A549 (cell line): ENCODE measurements at regions not wholly inside any gene's neighbourhood (a gene's known extent, or its start where the extent isn't known, plus 50 kb on each side); places are given as distances from the start of the nearest gene placed in this dataset.

Experiments used
- RNF2 ChIP-seq: fragments of 200-600 bp; sonication (generic); IDR thresholded peaks from 2 replicates; pipeline ENCODE4 v1.6.1; 2016; ENCODE audit warnings: low read depth, mild to moderate bottlenecking, antibody characterized with exemption, moderate library complexity, borderline replicate concordance
- TP53 ChIP-seq: fragments of 250-450 bp; sonication (Bioruptor Pico); IDR thresholded peaks from 2 replicates; pipeline ENCODE4 v1.5.0; 2021; ENCODE audit warnings: mild to moderate bottlenecking, moderate library complexity
- TF ChIP-seq, protein P1 (sequence below): fragments of >200 bp; sonication (Bioruptor Twin); formaldehyde crosslinking; IDR thresholded peaks from 3 replicates; pipeline ENCODE4 v1.5.1; 2016
- TF ChIP-seq, protein P2 (sequence below): fragments of 200-600 bp; sonication (generic); IDR thresholded peaks from 2 replicates; pipeline ENCODE4 v1.6.1; 2016; ENCODE audit warnings: antibody characterized with exemption, mild to moderate bottlenecking, moderate library complexity
- TF ChIP-seq, protein P3 (sequence below): fragments of 150-350 bp; IDR thresholded peaks from 2 replicates; pipeline ENCODE4 v1.6.1; 2014; ENCODE audit warnings: low read depth, mild to moderate bottlenecking, low read length

DNA sequence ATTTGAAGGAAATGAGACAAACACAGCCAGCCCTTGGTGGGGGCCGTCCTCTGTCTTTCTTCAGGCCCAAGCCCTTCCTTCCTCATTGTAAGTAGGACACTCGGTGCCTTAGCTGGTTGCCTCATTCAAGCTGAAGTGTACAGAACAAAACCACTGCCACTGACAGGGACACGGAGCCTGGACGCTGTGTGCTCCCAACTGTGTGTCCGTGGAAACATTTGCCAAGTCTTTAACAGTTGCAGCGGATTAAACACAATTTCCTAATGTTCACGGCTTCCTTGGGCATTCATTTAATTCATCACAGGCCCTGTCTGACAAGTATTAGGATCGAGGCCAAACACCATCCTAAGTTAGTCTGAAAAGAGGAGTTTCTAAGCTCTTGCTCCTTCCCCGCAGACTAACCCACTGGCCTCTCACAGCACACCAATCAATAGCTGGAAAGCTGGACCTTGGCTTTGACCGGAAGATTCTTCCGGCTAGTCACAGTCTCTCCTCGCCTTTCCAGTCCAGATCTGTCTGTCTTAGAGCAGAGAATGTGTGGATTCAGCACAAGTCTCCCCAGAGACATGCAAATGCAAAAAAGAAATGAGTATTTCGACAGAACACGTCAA is 68.7 kb upstream of the ACSL3 start:
- TF ChIP-seq, protein P1, sequence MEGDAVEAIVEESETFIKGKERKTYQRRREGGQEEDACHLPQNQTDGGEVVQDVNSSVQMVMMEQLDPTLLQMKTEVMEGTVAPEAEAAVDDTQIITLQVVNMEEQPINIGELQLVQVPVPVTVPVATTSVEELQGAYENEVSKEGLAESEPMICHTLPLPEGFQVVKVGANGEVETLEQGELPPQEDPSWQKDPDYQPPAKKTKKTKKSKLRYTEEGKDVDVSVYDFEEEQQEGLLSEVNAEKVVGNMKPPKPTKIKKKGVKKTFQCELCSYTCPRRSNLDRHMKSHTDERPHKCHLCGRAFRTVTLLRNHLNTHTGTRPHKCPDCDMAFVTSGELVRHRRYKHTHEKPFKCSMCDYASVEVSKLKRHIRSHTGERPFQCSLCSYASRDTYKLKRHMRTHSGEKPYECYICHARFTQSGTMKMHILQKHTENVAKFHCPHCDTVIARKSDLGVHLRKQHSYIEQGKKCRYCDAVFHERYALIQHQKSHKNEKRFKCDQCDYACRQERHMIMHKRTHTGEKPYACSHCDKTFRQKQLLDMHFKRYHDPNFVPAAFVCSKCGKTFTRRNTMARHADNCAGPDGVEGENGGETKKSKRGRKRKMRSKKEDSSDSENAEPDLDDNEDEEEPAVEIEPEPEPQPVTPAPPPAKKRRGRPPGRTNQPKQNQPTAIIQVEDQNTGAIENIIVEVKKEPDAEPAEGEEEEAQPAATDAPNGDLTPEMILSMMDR = no peak
- TF ChIP-seq, protein P2, sequence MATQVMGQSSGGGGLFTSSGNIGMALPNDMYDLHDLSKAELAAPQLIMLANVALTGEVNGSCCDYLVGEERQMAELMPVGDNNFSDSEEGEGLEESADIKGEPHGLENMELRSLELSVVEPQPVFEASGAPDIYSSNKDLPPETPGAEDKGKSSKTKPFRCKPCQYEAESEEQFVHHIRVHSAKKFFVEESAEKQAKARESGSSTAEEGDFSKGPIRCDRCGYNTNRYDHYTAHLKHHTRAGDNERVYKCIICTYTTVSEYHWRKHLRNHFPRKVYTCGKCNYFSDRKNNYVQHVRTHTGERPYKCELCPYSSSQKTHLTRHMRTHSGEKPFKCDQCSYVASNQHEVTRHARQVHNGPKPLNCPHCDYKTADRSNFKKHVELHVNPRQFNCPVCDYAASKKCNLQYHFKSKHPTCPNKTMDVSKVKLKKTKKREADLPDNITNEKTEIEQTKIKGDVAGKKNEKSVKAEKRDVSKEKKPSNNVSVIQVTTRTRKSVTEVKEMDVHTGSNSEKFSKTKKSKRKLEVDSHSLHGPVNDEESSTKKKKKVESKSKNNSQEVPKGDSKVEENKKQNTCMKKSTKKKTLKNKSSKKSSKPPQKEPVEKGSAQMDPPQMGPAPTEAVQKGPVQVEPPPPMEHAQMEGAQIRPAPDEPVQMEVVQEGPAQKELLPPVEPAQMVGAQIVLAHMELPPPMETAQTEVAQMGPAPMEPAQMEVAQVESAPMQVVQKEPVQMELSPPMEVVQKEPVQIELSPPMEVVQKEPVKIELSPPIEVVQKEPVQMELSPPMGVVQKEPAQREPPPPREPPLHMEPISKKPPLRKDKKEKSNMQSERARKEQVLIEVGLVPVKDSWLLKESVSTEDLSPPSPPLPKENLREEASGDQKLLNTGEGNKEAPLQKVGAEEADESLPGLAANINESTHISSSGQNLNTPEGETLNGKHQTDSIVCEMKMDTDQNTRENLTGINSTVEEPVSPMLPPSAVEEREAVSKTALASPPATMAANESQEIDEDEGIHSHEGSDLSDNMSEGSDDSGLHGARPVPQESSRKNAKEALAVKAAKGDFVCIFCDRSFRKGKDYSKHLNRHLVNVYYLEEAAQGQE = no peak
- no peak for TF ChIP-seq RNF2
- no peak for TF ChIP-seq TP53 (CRISPR knock-in tag)
- TF ChIP-seq, protein P3, sequence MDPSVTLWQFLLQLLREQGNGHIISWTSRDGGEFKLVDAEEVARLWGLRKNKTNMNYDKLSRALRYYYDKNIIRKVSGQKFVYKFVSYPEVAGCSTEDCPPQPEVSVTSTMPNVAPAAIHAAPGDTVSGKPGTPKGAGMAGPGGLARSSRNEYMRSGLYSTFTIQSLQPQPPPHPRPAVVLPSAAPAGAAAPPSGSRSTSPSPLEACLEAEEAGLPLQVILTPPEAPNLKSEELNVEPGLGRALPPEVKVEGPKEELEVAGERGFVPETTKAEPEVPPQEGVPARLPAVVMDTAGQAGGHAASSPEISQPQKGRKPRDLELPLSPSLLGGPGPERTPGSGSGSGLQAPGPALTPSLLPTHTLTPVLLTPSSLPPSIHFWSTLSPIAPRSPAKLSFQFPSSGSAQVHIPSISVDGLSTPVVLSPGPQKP = no peak
